ENCODE measurements at regions not wholly inside any gene's neighbourhood (a gene's known extent, or its start where the extent isn't known, plus 50 kb on each side); places are given as distances from the start of the nearest gene placed in this dataset.
A peak's percentile ranks its signal among the peaks of the same experiment; 100 is the strongest.

DNA sequence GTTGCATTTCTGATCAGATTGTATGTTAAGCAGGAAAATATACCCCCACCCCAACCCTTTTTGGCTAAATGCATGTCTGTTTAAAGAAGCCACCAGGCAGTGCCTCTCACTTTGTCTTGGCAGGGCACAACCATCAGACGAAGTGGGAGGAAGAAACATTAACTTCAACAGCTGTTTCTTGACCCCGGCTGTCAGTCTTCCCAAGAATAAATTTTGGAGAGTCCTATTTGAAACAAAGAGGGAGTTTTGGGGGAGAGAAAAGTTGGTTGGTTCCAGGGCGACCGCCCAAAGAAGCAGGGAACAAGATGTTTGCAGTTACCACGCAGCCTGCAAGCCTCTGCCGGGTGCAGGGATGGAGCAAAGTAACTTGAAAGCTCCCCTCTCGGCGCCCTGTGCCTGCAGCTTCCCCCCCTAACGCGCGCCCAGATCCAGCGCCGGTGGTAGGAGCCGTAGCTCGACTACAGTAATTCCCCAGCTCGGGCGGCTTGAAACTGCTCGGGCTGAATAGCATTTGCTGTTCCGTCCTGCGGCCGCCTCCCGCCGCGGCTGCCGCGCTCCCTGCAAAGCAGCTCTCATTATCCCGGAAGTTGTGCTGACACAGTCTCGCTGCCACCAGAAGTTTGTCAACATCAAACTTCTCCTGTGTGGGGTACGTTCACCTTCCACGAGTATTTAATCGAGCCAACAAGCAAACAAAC lies 100.7 kb upstream of the SSBP2 start:
- CTCF ChIA-PET: interaction anchor here (0.6 to 4.0 kb wide), 11 partner anchors 11 to 399 kb away, joined by 3 to 21 read pairs (median 4); partner anchors contain the start of gene SSBP2
- peak; percentile 89 for DNase-seq (ENCODE audit: extremely low spot score)
- POLR2A ChIA-PET: interaction anchor here (0.7 to 3.6 kb wide), 18 partner anchors 13 to 427 kb away, joined by 3 to 123 read pairs (median 5); partner anchors contain the start of genes ATG10, RPS23 and SSBP2
- TF ChIP-seq ZNF384 (IDR thresholded peaks at IDR 0.05): peak; percentile 92
- TF ChIP-seq BHLHE40 (IDR thresholded peaks at IDR 0.05; ENCODE audit: borderline replicate concordance): peak; percentile 70
- TF ChIP-seq ARNT (IDR thresholded peaks at IDR 0.05): 0 out of 2 replicates have a peak, but pooled peaks have one; percentile 53
- peak; percentile 87 for TF ChIP-seq ELF4 (IDR thresholded peaks at IDR 0.05)
- 0 out of 2 replicates have a peak, but pooled peaks have one; percentile 18 for TF ChIP-seq L3MBTL2 (conservative IDR thresholded peaks at IDR 0.05)
- TF ChIP-seq LEF1 (IDR thresholded peaks at IDR 0.05; ENCODE audit: borderline replicate concordance): no peak
- no peak for TF ChIP-seq HDGF (IDR thresholded peaks at IDR 0.05; ENCODE audit: borderline replicate concordance)
- peak; percentile 68; the same call in 1 of the 2 replicates for TF ChIP-seq CTBP1 (IDR thresholded peaks at IDR 0.05; ENCODE audit: borderline replicate concordance)
- TF ChIP-seq SUZ12 (IDR thresholded peaks at IDR 0.05): no peak
- TF ChIP-seq FOXM1 (IDR thresholded peaks at IDR 0.05; ENCODE audit: borderline replicate concordance): 0 out of 2 replicates have a peak, but pooled peaks have one; percentile 25
- TF ChIP-seq, protein P1, sequence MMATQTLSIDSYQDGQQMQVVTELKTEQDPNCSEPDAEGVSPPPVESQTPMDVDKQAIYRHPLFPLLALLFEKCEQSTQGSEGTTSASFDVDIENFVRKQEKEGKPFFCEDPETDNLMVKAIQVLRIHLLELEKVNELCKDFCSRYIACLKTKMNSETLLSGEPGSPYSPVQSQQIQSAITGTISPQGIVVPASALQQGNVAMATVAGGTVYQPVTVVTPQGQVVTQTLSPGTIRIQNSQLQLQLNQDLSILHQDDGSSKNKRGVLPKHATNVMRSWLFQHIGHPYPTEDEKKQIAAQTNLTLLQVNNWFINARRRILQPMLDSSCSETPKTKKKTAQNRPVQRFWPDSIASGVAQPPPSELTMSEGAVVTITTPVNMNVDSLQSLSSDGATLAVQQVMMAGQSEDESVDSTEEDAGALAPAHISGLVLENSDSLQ (IDR thresholded peaks at IDR 0.05): peak; percentile 95
- no peak for TF ChIP-seq TARDBP (IDR thresholded peaks at IDR 0.05)
- TF ChIP-seq FOXK2 (IDR thresholded peaks at IDR 0.05): no peak
- no peak for TF ChIP-seq SP1 (IDR thresholded peaks at IDR 0.05)
- no peak for TF ChIP-seq FOXA1 (IDR thresholded peaks at IDR 0.05)
- TF ChIP-seq NFRKB (IDR thresholded peaks at IDR 0.05): no peak

DNA sequence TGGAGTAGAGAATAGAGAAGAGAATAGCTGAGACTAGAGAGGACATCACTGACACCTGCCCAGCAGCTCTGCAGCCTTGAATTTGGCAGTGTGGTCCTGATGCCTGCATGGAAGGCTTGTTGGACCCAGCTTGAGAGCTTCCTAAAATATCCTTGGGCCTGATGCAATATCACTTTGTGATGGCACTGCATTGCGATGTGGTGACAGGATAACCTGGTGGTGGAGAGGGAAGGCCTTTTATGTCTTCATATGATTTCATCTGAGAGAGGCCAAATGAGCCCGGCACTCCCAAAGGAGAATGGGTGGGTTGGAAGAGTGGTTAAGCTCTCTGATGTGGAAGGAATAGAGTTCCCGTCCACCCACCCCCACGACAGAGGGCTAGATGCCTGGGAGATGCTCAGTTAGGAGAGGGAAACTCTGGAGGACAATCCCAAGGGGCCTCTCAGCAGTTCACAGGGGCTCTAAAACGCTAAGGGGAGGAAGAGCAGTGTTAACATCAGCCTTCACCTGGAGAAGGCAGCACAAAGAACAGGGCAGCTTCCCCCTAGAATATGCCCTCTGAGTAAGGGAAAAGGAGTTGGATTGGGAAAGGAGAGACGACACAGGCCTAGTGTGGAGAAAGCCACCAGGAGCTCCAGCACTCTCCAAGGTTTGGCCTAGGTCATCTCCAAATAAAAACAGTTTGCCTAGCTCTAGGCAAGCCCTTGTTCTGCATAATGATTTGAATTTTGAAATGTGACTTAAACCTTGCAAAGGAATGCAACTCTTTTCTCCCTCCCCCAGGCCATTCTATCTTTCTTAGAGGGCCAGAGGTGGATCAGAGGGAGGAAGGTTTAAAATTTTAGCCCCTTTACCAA lies 99.8 kb upstream of the SSBP2 start:
- TF ChIP-seq BHLHE40 (IDR thresholded peaks at IDR 0.05; ENCODE audit: borderline replicate concordance): no peak
- TF ChIP-seq SP1 (IDR thresholded peaks at IDR 0.05): no peak
- no peak for DNase-seq (ENCODE audit: extremely low spot score)
- ChIA-PET POLR2A (interaction anchor here (0.7 to 3.6 kb wide), 12 partner anchors 13 to 427 kb away, joined by 3 to 123 read pairs (median 6); partner anchors contain the start of genes ATG10, RPS23 and SSBP2), CTCF (interaction anchor here (0.6 to 4.0 kb wide), 12 partner anchors 10 to 424 kb away, joined by 3 to 21 read pairs (median 4); partner anchors contain the start of gene SSBP2)

DNA sequence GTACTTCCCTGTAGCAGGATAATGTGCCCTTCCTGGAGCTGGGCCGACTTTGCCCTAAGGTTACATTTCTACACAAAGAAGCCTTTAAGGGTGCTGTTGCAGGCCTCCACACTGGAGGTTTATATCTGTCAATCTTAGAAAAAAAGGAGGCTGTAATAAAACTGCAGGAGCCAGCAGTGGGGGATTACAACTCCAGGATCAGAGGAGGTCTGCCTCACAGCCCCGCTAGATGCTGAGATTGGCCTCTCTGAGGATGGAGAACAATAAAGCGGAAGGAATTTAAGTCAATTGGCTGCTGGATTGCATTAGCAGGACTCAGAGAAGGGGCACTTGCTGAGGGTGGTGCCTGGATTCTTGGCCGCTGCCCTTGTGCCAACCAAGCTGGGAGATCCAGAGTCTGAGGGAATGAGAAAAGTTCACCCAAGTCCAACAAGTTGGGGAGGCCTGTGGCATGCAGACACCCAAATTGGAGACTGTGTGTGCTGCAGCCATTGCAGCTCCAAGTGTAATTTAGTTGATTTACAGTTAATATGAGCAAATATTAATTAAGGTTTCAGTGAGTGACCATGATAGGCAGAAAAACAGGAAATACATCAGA lies 99.0 kb upstream of the SSBP2 start:
- POLR2A ChIA-PET: interaction anchor here (0.7 to 3.6 kb wide), 5 partner anchors 12 to 314 kb away, joined by 3 to 123 read pairs (median 14); partner anchors contain the start of gene SSBP2

DNA sequence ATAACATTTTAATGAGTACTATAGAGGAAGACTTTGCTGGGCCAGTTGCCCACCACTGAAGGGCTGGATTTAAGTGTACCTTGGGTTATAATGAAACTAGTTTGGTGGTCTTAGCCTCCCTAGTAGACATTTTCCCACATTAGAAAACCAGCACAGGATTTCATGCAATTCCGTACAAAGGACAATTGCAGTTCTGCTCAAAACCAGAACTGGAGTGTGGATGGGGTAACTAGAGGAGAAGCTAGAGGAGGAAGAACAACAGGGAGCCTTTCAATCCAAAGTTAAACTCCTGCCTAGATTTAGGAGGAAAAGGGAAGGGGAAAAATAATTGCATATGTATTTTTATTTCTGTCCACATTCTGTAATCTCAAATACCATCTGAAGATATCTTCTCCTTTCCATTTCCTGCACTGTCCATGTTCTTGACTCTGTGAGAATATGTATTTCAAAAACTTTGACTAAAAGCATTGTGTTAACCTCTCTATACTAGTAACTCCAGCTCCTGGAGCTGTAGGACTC lies 97.5 kb upstream of the SSBP2 start:
- POLR2A ChIA-PET: interaction anchor here (1.4 kb wide), 1 partner anchor 97 kb away, joined by 5 read pairs; the partner anchor contains the start of gene SSBP2

More for the DNA sequence above, 99.0 kb upstream of the SSBP2 start:
- CTCF ChIA-PET: interaction anchor here (0.6 to 4.0 kb wide), 8 partner anchors 11 to 423 kb away, joined by 3 to 21 read pairs (median 6); partner anchors contain the start of gene SSBP2
- TF ChIP-seq FOXM1 (IDR thresholded peaks at IDR 0.05; ENCODE audit: borderline replicate concordance) (no peak), FOXA1 (IDR thresholded peaks at IDR 0.05) (no peak), ELF4 (IDR thresholded peaks at IDR 0.05) (no peak), SUZ12 (IDR thresholded peaks at IDR 0.05) (no peak), ZNF384 (IDR thresholded peaks at IDR 0.05) (no peak)
- TF ChIP-seq, protein P1 (IDR thresholded peaks at IDR 0.05): 0 out of 2 replicates have a peak, but pooled peaks have one; percentile 27
- DNase-seq (ENCODE audit: extremely low spot score): no peak

DNA sequence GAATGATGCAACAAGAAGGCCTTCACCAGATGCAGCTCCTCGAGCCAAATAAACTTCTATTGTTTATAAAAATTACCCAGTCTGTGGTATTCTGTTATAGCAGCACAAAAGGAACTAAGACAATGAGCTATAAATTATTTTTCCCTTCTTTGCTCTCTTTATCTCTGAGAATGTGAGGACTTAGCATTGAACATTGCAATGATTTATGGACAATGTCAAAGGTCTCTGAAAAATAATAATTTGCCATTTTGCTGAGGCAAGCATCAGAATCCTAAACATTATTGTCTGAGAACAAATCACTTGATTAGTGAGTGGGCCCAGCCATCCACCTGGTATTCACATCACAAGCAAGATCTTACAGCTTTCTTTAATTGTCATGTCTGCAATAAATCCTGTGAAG lies 95.4 kb upstream of the SSBP2 start:
- TF ChIP-seq LEF1 (IDR thresholded peaks at IDR 0.05; ENCODE audit: borderline replicate concordance) (no peak), SUZ12 (IDR thresholded peaks at IDR 0.05) (no peak), TARDBP (IDR thresholded peaks at IDR 0.05) (no peak), ARNT (IDR thresholded peaks at IDR 0.05) (no peak), FOXA1 (IDR thresholded peaks at IDR 0.05) (no peak), BHLHE40 (IDR thresholded peaks at IDR 0.05; ENCODE audit: borderline replicate concordance) (no peak), ZNF384 (IDR thresholded peaks at IDR 0.05) (no peak)
- TF ChIP-seq, protein P1 (IDR thresholded peaks at IDR 0.05): no peak
- ChIA-PET CTCF (interaction anchor here (0.7 kb wide), 1 partner anchor 8 kb away, joined by 3 read pairs; no protein-coding TSS in a partner anchor), POLR2A (no interaction called here)
- DNase-seq (ENCODE audit: extremely low spot score): no peak

More for the DNA sequence above, 97.5 kb upstream of the SSBP2 start:
- no peak for DNase-seq (ENCODE audit: extremely low spot score)
- TF ChIP-seq CTBP1 (IDR thresholded peaks at IDR 0.05; ENCODE audit: borderline replicate concordance) (no peak), NFRKB (IDR thresholded peaks at IDR 0.05) (no peak), ZNF384 (IDR thresholded peaks at IDR 0.05) (no peak), SP1 (IDR thresholded peaks at IDR 0.05) (no peak)
- CTCF ChIA-PET: interaction anchor here (0.7 to 1.1 kb wide), 3 partner anchors 10 to 249 kb away, joined by 3 read pairs; no protein-coding TSS in a partner anchor
